Mesodermal cell (in vitro differentiated cells): ENCODE measurements at regions not wholly inside any gene's neighbourhood (a gene's known extent, or its start where the extent isn't known, plus 50 kb on each side); places are given as distances from the start of the nearest gene placed in this dataset.

Experiments used
- H3K27ac ChIP-seq: 2 replicates; pipeline ENCODE4 v1.7.0; 2013; ENCODE audit warnings: mild to moderate bottlenecking, low read depth, low read length, moderate library complexity; ENCODE audit not compliant: severe bottlenecking
- H3K36me3 ChIP-seq: 2 replicates; pipeline ENCODE4 v1.7.1; 2013; ENCODE audit warnings: mild to moderate bottlenecking, low read length, moderate library complexity; ENCODE audit not compliant: control insufficient read depth, insufficient read depth
- H3K4me1 ChIP-seq: one replicate; pipeline ENCODE4 v1.7.1; 2013; ENCODE audit warnings: mild to moderate bottlenecking, low read length; ENCODE audit not compliant: insufficient read depth, control insufficient read depth, poor library complexity, severe bottlenecking
- H3K4me3 ChIP-seq: 2 replicates; pipeline ENCODE4 v1.7.0; 2013; ENCODE audit warnings: low read length, control low read depth, mild to moderate bottlenecking; ENCODE audit not compliant: insufficient read depth, poor library complexity, severe bottlenecking; ENCODE audit errors: extremely low read depth
- H3K9me3 ChIP-seq: 2 replicates; pipeline ENCODE4 v1.7.1; 2013; ENCODE audit warnings: mild to moderate bottlenecking, low read length, moderate library complexity; ENCODE audit not compliant: control insufficient read depth
- WGBS, 2 experiments: methylation state at CpG; one replicate each; pipeline ENCODE4 v1.1.5; 2013; ENCODE audit warnings: missing lambda C conversion rate in 2 of 2; ENCODE audit not compliant: insufficient coverage in 2 of 2; 5-methylcytosine and 5-hydroxymethylcytosine counted together

GRCh38 chr1:213324859-213325258, 273.8 kb downstream of the RPS6KC1 start:
- H3K4me1 ChIP-seq: peaks cover 23% of the 10 kb centered on the region
- 97 to 98% methylated on average over 6 to 7 of the region's 9 CpGs for WGBS, 2 experiments
- no peaks in the 10 kb centered on the region for H3K9me3 ChIP-seq
- H3K27ac ChIP-seq: no peak overlapping the region
- H3K4me3 ChIP-seq: no peak overlapping the region
- no peaks in the 10 kb centered on the region for H3K36me3 ChIP-seq

DNA sequence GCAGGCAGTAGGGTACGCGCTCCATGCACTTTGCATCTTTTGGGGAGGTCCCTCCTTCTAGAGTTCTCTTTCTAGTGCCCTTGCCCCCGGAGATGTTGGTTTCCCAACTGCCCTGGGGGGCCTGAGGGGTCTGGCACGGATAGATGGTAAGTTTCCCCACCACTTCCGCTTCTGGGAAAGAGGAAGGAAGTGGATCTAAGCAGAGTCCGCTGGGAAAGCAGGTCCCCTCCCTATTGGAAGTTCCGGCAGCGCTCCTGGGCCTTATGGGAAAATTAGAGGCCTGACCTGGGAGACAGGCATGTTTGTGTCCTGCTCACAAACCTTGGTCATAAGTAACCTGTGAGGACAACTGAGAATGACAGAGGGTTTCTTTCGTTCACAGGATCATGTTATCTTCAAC, 274.4 kb downstream of the RPS6KC1 start:
- H3K9me3 ChIP-seq: no peaks in the 10 kb centered on the region
- WGBS, 2 experiments: 88 to 90% methylated on average over 7 to 8 of the region's 9 CpGs

GRCh38 chr1:213326281-213327016, 275.4 kb downstream of the RPS6KC1 start:
- Histone ChIP-seq H3K4me3 (no peak overlapping the region), H3K4me1 (peaks cover 23% of the 10 kb centered on the region), H3K9me3 (no peaks in the 10 kb centered on the region), H3K36me3 (no peaks in the 10 kb centered on the region), H3K27ac (no peak overlapping the region)
- 75 to 83% methylated on average over 1 to 2 of the region's 2 CpGs for WGBS, 2 experiments

More for the DNA sequence above, 274.4 kb downstream of the RPS6KC1 start:
- Histone ChIP-seq H3K27ac (no peak overlapping the region), H3K4me3 (no peak overlapping the region), H3K36me3 (no peaks in the 10 kb centered on the region), H3K4me1 (peaks cover 23% of the 10 kb centered on the region)

DNA sequence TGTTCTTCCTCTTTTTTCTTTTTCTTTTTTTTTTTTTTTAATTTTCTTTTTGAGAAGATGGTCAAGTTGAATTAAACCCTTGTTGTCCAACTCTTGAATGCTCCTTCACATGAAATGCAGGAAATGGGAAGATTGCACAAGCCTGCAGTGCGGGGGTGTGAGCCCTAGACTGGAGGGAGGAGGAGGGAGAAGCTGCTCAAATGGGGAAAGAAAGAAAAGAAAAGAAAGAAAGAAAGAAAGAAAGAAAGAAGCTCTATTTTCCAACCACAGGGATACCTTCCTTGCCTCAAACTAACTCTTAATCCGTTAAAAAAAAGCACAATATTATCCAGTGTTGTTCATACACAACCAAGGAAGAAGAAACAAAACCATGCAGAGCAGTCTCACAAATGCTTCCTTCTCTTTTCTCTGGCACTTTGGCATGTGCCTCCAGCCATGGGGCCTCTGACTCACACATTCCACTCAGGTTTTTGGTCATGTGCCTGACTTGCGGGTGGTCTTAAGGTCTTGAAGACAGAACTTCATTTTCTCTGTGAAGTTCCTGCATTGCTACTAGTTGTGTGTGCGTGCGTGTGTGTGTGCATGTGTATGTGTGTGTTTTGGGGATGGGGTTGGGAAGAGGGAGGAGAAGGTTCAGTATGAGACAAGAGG, 276.1 kb downstream of the RPS6KC1 start:
- Histone ChIP-seq H3K4me1 (peaks cover 23% of the 10 kb centered on the region), H3K27ac (peak overlapping the region; percentile 31), H3K9me3 (no peaks in the 10 kb centered on the region), H3K4me3 (no peak overlapping the region), H3K36me3 (no peaks in the 10 kb centered on the region)
- WGBS, 2 experiments: 89 to 95% methylated on average over 3 to 4 of the region's 5 CpGs

DNA sequence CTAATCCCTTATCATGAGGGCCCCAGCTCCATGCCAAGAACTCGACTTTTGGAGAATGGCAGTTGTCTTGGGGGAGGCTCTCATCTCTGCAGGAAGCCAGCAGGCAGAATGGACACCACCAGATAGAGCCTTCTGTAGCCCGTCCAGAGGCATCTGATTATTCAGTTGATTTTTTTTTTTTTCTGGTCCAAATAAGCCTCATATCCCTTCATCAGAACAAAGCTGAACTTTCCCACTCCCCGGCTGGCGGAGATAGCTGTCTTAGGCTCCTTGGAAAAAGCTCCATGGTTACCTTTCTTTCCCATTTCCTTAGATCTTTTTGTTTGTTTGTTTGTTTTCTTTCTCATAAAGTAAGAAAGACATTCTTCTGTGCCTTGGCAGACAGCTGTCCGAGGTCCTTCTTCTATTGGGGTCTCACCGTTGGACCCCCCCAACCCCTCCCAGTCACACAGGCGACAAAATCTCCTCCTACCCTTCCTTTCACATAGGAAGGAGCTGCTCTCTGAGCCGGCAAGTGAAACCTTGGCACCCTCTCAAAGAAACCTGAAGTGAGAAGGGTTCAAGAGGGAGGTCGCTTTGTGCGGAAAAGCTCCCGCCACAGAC, 278.5 kb downstream of the RPS6KC1 start:
- Histone ChIP-seq H3K4me3 (no peak overlapping the region), H3K4me1 (peaks cover 23% of the 10 kb centered on the region), H3K27ac (no peak overlapping the region), H3K36me3 (no peaks in the 10 kb centered on the region), H3K9me3 (no peaks in the 10 kb centered on the region)
- 83 to 89% methylated on average over 5 to 7 of the region's 11 CpGs for WGBS, 2 experiments

DNA sequence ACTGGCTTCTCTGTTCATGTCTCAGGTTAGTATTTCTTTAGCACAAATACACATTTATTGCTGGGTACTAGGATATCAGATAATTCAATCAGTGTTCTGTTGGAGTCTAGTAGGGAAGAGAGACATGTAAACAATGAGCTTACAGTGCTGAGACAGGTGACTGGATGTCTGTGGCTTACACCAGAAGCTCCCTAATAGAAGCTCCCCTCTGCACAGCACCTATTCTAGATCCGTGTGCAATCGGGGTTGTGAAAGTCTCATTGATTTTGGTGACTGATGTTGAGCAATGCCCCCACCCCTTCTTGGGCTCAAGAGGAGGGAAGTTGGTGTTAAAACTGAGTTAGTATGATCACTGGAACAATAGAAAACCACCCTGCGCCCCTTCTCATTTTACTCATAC, 279.2 kb downstream of the RPS6KC1 start:
- H3K4me3 ChIP-seq: no peak overlapping the region
- no peaks in the 10 kb centered on the region for H3K9me3 ChIP-seq
- H3K4me1 ChIP-seq: peaks cover 23% of the 10 kb centered on the region
- no peaks in the 10 kb centered on the region for H3K36me3 ChIP-seq
- H3K27ac ChIP-seq: no peak overlapping the region
- WGBS, 2 experiments: 100% methylated on average over 1 of the region's 3 CpGs; no CpG with 5 or more reads in 1 of the 2 experiments

- Histone ChIP-seq H3K4me1 (peaks cover 12% of the 10 kb centered on the region), H3K9me3 (no peaks in the 10 kb centered on the region), H3K36me3 (no peaks in the 10 kb centered on the region), H3K4me3 (no peak overlapping the region), H3K27ac (no peak overlapping the region)
- WGBS, 2 experiments: 91 to 95% methylated on average over 3 of the region's 4 CpGs
These were observed 280.7 kb downstream of the RPS6KC1 start for GRCh38 chr1:213331631-213332175.

DNA sequence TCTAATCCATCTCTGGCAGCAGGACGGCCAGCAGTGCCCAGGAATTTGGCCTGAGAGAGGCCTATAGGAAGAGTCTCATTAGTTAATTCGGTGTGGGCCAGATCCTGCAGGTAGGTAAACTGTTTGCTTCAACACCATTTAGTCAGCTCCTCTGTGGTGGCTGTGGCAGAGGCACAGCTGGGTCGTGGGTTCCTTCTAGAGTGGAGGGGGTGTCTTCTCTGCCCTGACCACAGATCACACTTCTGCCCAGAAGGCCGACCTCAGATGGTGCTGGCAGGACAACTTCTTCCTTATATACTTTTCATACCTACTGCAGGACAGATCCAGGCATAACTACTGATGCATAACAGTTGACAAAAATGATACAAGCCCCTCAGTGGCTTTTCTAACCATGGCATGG, 281.4 kb downstream of the RPS6KC1 start:
- Histone ChIP-seq H3K9me3 (no peaks in the 10 kb centered on the region), H3K36me3 (no peaks in the 10 kb centered on the region), H3K4me1 (peaks cover 5% of the 10 kb centered on the region), H3K4me3 (no peak overlapping the region), H3K27ac (no peak overlapping the region)
- WGBS, 2 experiments: 57 to 86% methylated on average over 1 of the region's 4 CpGs

DNA sequence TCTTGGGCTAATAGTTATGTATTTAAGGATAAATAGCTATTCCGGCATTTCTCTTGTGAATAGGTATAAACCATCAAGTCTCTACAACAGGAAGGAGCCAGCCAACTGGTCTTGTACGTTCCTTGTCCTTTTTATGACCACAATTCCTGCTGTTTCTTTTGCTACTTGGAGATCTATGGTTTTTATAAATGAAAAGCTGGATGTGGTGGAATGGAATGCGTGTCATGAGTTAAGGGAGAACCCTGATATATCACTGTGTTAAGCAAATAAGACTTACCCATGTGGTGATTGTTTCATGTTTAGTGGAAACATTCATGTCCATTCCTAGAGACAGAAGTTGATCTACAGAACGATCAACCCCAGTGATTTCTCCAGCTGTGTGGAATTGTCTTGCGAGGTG, 282.1 kb downstream of the RPS6KC1 start:
- Histone ChIP-seq H3K9me3 (no peaks in the 10 kb centered on the region), H3K4me3 (no peak overlapping the region), H3K27ac (no peak overlapping the region), H3K4me1 (no peaks in the 10 kb centered on the region), H3K36me3 (no peaks in the 10 kb centered on the region)
- WGBS, 2 experiments: 96 to 100% methylated on average over 2 of the region's 5 CpGs

DNA sequence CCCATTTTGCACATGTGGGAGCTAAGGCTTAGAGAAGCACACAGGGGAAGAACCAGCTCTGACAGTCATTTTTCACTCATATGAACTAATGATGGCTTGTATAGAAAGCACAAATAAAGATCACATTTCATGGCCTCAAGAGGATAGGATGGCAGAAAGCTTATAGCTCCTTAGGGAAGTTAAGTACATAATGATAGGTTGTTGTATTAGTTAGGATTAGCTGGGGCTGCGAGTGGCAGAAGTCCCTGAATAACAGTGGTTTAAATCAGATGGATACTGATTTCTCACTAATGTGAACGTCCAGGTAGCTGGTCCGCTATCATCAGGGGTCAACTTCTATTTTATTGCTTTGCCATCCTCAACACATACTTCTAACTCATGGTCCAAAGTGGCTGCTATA, 284.0 kb downstream of the RPS6KC1 start:
- H3K4me1 ChIP-seq: no peaks in the 10 kb centered on the region
- WGBS, 2 experiments: 68 to 90% methylated on average over 2 to 3 of the region's 3 CpGs
- H3K36me3 ChIP-seq: no peaks in the 10 kb centered on the region
- H3K27ac ChIP-seq: no peak overlapping the region
- H3K4me3 ChIP-seq: no peak overlapping the region
- H3K9me3 ChIP-seq: no peaks in the 10 kb centered on the region
